HG02970 (cell line): ENCODE measurements at regions not wholly inside any gene's neighbourhood (a gene's known extent, or its start where the extent isn't known, plus 50 kb on each side); places are given as distances from the start of the nearest gene placed in this dataset.
"Not testable (repeated sequence)": the region's sequence is repeated elsewhere in the genome, so short reads cannot be mapped to it uniquely, and the experiment has no call there.

ENCODE experiments used
- ATAC-seq: cut with Tn5 transposase; IDR thresholded peaks from one replicate; pipeline ENCODE4 v1.9.1; 2021; ENCODE audit warnings: mild to moderate bottlenecking, moderate library complexity, moderate number of reproducible peaks; ENCODE audit not compliant: unreplicated experiment, low FRiP score

DNA sequence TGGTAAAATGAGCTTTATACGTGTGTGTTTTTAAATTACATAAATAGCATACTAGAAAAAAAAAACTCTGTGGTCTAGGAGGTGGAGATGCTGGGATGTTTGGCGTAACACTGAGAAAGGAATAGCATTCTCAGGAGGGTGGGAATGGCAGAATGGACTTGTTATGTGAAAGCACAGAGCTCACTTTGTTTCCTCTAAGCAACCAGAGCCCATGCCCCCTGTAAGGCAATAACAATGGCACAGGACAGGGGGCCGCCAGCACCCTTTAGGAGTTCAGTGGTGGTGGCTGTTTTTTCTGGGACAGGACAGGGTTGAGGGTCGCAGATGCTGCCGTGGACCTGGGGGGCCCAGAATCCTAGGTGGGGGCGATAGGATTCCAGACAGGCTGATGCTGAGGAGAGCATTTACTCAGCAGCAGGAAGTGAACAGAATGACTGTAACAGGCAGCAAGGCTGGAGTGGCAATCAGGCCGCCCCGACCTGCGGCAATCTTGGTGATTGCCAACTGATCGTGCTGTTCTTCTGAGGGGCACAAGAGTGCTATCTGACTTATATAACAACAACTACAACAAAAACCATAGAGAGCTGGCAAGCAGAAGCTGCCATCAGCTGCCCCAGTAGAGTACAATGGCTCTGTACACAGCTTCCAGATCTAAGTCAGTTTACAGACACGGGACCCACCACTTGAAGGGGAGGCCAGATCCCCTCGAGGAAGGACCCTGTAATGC lies 160.4 kb downstream of the UACA start:
- ATAC-seq, result no peak

GRCh38 chr15:70602281-70602680 lies 161.1 kb downstream of the UACA start:
- ATAC-seq, result no peak

DNA sequence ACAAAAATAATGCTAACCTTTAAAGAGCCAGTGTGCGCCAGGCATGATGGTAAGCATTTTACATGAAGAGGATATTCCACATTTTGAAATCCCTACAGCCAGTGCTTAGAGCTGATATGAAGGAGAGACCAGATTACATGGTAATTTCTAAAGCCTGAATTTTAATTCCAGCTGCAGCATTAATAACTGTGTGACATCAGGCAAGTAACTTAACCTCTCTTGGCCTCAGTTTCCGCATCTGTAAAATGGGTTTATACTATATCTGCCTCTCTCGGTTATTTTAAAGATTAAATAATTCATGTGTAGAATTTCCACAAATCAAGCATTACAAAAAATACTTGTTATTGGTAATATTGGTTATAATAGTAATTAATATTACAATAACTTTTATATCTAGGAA lies 165.4 kb downstream of the UACA start:
- ATAC-seq, result no peak

- no peak for ATAC-seq
These were observed 166.2 kb downstream of the UACA start for GRCh38 chr15:70597056-70597603.

- ATAC-seq, result no peak
These were observed 166.9 kb downstream of the UACA start for GRCh38 chr15:70596354-70597055.

DNA sequence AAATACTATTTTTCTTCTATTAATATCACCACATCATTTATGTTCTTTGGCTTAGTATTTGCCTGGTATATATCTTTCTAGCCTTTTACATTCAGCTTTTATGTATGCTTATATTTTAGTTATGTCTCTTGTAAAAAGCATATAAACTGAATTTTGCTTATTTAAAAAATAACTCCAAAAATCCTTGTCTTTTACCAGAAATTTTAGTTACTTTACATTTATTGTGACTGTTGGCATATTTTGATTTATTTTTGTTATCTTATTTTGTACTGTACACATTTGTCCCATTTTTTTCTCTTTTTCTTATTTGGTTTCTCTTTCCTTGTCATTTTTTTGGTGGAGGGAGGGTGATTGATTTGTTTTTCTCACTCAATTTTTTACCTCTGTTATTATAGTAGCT lies 169.6 kb downstream of the UACA start:
- no peak for ATAC-seq

GRCh38 chr15:70589728-70590127 lies 173.6 kb downstream of the UACA start:
- no peak for ATAC-seq

DNA sequence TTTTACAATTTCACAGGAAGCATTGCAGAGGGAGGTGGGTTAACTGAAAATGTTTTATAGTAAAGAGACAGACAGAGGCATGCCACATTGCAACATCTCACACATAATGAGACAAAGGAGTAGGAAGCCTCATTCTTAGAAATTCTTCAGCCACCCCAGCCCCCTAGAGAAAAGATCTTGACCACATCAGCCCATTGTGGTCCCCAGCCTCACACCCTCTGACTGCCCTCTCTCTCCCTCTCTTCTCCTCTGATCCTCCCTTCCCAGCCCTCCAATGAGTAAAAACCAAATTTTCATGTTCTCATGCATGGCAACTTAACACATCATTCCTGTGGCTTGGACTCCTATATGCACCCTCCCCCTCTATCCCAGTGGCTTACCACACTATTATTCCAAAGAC lies 174.1 kb downstream of the UACA start:
- ATAC-seq, result no peak

DNA sequence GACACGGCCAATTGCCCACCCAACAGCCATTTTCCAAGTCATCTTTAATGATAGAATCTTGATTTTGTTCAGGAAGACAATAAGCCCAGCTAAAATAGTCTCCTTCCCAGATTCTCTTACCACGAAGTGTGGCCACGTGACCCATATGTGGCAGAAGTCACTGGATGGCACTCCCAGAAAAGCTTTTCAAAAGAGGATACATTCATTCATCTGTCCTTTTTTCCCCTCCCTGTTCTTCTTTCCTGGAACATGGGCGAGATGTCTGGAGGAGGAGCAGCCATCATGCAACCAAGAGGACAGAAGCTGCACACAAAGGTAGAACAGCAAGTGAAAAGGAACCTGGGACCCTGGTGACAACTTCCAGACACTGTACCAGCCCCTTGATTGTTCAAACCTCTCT lies 174.7 kb downstream of the UACA start:
- ATAC-seq, result no peak

- no peak for ATAC-seq
These were observed 175.3 kb downstream of the UACA start for GRCh38 chr15:70587896-70588567.

GRCh38 chr15:70587012-70587634 lies 176.2 kb downstream of the UACA start:
- ATAC-seq, result not testable (repeated sequence)

DNA sequence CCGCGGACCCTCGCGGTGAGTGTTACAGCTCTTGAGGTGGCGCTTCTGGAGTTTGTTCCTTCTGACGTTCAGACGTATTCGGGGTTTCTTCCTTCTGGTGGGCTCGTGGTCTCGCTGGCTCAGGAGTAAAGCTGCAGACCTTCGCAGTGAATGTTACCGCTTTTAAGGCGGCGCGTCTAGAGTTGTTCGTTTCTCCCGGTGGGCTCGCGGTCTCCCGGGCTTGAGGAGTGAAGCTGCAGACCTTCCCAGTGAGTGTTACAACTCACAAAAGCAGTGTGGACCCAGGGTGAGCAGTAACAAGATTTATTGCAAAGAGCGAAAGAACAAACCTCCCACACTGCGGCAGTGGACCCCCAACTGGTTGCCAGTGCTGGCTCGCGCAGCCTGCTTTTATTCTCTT lies 177.1 kb downstream of the UACA start:
- no peak for ATAC-seq

DNA sequence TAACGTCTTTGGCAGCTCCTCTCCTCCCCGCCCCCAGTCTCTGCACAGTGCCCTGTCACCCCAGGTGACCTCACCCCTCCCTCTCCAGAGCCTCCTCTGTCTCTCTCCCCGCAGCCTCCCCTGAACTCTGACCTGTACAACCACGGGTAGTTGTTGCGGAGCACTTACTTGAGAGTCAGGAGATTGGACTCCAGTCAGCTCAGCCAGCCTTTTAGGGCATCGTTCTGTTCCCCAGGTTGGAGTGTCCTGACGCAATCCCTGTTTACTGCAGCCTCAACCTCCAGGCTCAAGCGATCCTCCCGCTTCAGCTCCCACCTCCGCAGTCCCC lies 177.7 kb downstream of the UACA start:
- ATAC-seq, result no peak

DNA sequence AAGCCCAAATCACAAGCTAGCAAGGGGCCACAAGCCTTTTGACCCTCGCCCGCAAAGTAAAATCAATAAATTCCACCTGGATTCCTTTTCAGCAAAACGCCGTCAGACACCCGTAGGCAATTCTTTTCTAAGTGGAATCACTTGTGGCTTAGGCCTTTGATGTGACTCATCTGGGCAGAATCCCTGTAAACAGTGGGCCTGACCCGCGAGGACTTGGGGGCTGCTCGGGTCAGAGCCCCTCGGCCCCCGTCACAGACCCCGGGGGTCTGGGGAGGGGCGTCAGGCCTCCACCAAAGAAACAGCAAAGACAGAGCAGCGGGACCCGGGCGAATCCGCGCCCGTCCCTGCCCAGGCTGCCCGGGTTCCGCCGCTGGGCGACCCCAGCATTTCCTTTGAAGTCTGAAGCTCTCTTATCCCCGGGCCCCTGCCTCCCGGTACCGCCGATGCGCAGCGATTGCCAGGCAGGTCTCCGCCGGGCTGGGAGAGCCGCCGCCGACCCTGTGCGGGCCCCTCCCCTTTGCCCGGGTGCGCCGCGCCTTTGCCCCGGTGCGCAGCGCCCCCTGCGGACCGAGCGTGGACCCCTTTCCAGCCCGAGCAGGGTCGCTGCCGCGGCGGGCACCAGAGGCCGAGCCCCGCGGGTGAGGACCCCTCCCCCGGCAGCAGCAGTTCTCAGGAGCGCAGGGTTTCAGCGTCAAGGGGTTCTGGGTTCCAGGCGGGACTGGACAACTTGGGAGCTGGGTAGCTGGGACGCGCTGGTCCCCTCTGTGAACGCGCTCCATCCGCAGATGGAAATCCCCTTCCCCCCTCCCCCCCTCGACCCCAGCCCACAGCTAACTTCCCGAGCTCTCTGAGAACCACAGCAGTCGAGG lies 178.3 kb downstream of the UACA start:
- ATAC-seq, result no peak

- no peak for ATAC-seq
These were observed 178.9 kb downstream of the UACA start for GRCh38 chr15:70584441-70584837.

GRCh38 chr15:70583006-70583405 lies 180.4 kb downstream of the UACA start:
- ATAC-seq, result no peak

DNA sequence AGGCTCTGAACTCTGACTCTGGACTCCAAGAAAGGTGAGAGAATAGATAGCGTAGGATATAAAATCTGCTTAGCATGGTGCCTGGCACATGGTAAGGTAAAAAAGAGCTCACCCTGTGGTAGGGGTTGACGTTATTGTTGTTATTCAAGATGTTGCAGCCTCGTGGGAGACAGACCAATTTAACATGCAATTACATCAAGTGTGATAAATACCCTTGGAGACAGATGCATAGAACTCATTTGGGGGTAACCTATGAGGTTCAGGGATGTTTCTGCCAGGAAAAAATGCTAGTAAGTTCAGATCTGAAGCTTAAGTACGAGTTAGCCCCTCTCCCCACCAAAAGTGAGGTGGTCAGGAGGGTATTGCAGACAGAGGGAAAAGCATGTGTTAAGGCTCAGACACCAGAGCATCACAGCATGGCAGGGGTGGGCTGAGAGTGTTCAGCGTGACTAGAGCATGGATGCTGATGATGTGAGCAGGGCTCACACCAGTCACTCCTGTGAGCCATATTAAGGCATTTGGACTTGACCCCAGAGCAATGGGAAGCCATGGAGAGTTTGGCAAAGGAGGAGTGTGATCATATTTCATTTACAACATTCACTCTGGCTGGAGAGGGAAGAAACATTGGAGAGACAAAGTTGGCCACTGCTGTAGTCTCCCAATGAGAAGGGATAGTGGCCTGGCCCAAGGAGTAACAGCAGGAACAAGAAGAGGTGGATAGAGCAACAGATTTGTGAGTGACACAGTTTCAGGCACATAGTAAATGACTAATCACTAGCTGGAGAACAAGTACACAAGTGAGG lies 181.0 kb downstream of the UACA start:
- ATAC-seq, result no peak

DNA sequence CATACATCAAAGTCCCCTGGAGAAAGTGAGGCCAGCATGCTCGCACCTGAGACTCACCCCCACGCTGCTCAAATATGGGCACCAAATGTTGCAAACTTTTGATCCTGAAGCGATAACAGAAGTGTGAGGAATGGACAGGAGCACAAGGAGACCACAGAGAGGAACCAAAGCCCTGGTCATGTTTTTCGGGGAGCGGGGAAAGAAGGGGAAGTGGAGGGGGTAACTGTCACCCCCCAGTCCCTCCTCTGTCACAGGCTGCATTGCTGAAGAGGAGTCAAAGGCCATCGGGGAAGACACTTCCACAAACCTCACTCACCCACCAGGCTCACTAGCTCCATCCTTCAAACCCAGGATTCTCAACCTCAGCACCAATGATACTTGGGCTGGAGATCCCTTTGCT lies 182.4 kb downstream of the UACA start:
- ATAC-seq, result no peak

DNA sequence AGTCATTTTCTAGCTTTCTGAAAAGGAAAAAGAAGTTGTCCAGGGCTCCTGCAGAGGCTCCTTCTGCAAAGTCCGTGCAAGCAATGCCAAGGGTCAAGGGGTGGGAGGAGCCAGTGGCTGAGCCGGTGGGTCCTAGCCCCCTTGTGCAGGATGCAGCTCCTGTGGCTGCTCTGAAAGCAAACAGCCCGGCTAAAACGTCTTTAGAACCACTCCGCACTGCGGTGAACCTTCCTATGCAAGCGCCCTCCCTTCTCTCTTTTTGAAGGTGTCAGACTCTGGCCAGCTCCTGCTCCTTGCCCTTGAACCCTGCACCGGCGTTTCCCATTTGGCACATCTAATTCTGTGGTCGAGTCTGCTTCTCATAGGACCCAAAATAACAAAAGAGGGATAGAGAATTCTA lies 183.1 kb downstream of the UACA start:
- ATAC-seq, result no peak
